Endothelial cell of umbilical vein (primary cell): ENCODE measurements at regions not wholly inside any gene's neighbourhood (a gene's known extent, or its start where the extent isn't known, plus 50 kb on each side); places are given as distances from the start of the nearest gene placed in this dataset.

ENCODE experiments used
- BruUV-seq: library from RNA; stranded (reverse); fragments of 400-500 nt; replicated peaks from 2 replicates; lab custom pipeline; 2021; lab: Mats Ljungman, UMichigan
- CTCF ChIA-PET: fragments of 300-600, 350-600 bp; sonication (Branson Sonifier 250); formaldehyde crosslinking; loops from one replicate; lab custom pipeline; 2021; ENCODE audit warnings: antibody characterized with exemption, inconsistent platforms; lab: Charles Lee
- POLR2A ChIA-PET: fragments of 300-600, 350-600 bp; sonication (Branson Sonifier 250); formaldehyde crosslinking; loops from one replicate; lab custom pipeline; 2021; ENCODE audit warnings: antibody characterized with exemption, inconsistent platforms; lab: Charles Lee
- DNase-seq: peaks from one replicate; pipeline ENCODE4 v3.0.0-alpha.2; 2011; ENCODE audit warnings: low read depth, low spot score
- FAIRE-seq: peaks from 2 replicates; lab custom pipeline; 2011; peaks lifted over from hg19 to GRCh38; lab: Jason Lieb, UNC
- H2AFZ ChIP-seq: 2 replicates; pipeline ENCODE4 v1.6.0; 2012; ENCODE audit warnings: low read depth, low read length, control low read depth, inconsistent platforms
- H3K27ac ChIP-seq: 2 replicates; pipeline ENCODE4 v1.5.1; 2011; ENCODE audit warnings: low read depth, mild to moderate bottlenecking, control low read depth, low read length, moderate library complexity; ENCODE audit not compliant: insufficient read depth
- H3K27me3 ChIP-seq, 2 experiments: 2 replicates each; pipeline versions ENCODE4 v1.6.0 to v1.6.1; 2011; ENCODE audit warnings: low read length in 2 of 2, mixed read lengths in 1 of 2; ENCODE audit not compliant: control insufficient read depth in 2 of 2, insufficient read depth in 2 of 2
- H3K36me3 ChIP-seq, 2 experiments: 2 replicates in 1 of 2; 3 replicates in 1 of 2; pipeline ENCODE4 v1.5.1; 2011; ENCODE audit warnings: low read length in 2 of 2, mild to moderate bottlenecking in 1 of 2, moderate library complexity in 1 of 2; ENCODE audit not compliant: control insufficient read depth in 2 of 2, insufficient read depth in 2 of 2; ENCODE audit errors: extremely low read depth in 1 of 2
- H3K4me1 ChIP-seq: 3 replicates; pipeline ENCODE4 v1.5.1; 2011; ENCODE audit warnings: mild to moderate bottlenecking, low read length; ENCODE audit not compliant: control insufficient read depth, insufficient read depth; ENCODE audit errors: extremely low read depth
- H3K4me2 ChIP-seq: 2 replicates; pipeline ENCODE4 v1.6.1; 2011; ENCODE audit warnings: low read length, control low read depth, mixed read lengths; ENCODE audit not compliant: insufficient read depth
- H3K4me3 ChIP-seq, 3 experiments: fragments of 200-600 bp in 1 of 3; sonication (generic), shearing (Covaris generic) in 1 of 3; replicated peaks in 1 of 3; 2 replicates each; pipeline ENCODE4 v1.5.1; 2011 to 2016; ENCODE audit warnings: control low read depth in 3 of 3, low read length in 3 of 3, mild to moderate bottlenecking in 2 of 3, inconsistent platforms in 1 of 3, low read depth in 1 of 3, moderate library complexity in 1 of 3; ENCODE audit not compliant: insufficient read depth in 1 of 3
- H3K79me2 ChIP-seq: 2 replicates; pipeline ENCODE4 v1.6.0; 2012; ENCODE audit warnings: low read length, inconsistent platforms; ENCODE audit not compliant: control insufficient read depth, insufficient read depth
- H3K9ac ChIP-seq: replicated peaks from 2 replicates; pipeline ENCODE3; 2011; ENCODE audit warnings: low read length, control low read depth; ENCODE audit not compliant: insufficient read depth; ENCODE audit errors: extremely low read depth
- H3K9me1 ChIP-seq: replicated peaks from 3 replicates; pipeline ENCODE4 v1.6.0; 2011; ENCODE audit warnings: mild to moderate bottlenecking, low read length; ENCODE audit not compliant: control insufficient read depth, insufficient read depth; ENCODE audit errors: extremely low read depth
- H3K9me3 ChIP-seq: replicated peaks from 2 replicates; pipeline ENCODE4 v1.5.1; 2012; ENCODE audit warnings: low read length, inconsistent platforms; ENCODE audit not compliant: control insufficient read depth, insufficient read depth
- H4K20me1 ChIP-seq: replicated peaks from 2 replicates; pipeline ENCODE3; 2011; ENCODE audit warnings: mild to moderate bottlenecking, low read length; ENCODE audit not compliant: control insufficient read depth, insufficient read depth; ENCODE audit errors: extremely low read depth
- CTCF ChIP-seq, 2 donors: IDR thresholded peaks; 1 replicate in 1 of 2; 2 replicates in 1 of 2; pipeline ENCODE4 v1.5.1; 2011; ENCODE audit warnings: low read length in 2 of 2, mild to moderate bottlenecking in 2 of 2, moderate library complexity in 2 of 2, control low read depth in 1 of 2, inconsistent platforms in 1 of 2, low read depth in 1 of 2; ENCODE audit not compliant: insufficient read depth in 1 of 2; ENCODE audit errors: extremely low read depth in 1 of 2
- EZH2 ChIP-seq: IDR thresholded peaks from 2 replicates; pipeline ENCODE4 v1.6.1; 2012; ENCODE audit warnings: borderline replicate concordance, low read depth, mild to moderate bottlenecking, moderate library complexity, low read length, inconsistent platforms; ENCODE audit not compliant: severe bottlenecking
- FOS ChIP-seq: IDR thresholded peaks from 2 replicates; pipeline ENCODE4 v1.6.1; 2011; ENCODE audit warnings: mild to moderate bottlenecking, low read length, moderate library complexity, borderline replicate concordance; ENCODE audit not compliant: insufficient read depth
- GATA2 ChIP-seq: IDR thresholded peaks from 2 replicates; pipeline ENCODE4 v1.7.0; 2011; ENCODE audit warnings: low read depth, mild to moderate bottlenecking, moderate library complexity, mixed read lengths, low read length; ENCODE audit not compliant: insufficient read length, insufficient read depth
- JUN ChIP-seq: IDR thresholded peaks from 2 replicates; pipeline ENCODE4 v1.6.1; 2011; ENCODE audit warnings: borderline replicate concordance, low read depth; ENCODE audit not compliant: insufficient read length, insufficient read depth
- MAX ChIP-seq: IDR thresholded peaks from 2 replicates; pipeline ENCODE4 v1.6.1; 2011; ENCODE audit not compliant: insufficient read depth, insufficient read length
- MYC ChIP-seq: IDR thresholded peaks from one replicate; pipeline ENCODE4 v1.6.1; 2011; ENCODE audit warnings: mild to moderate bottlenecking, low read depth, low read length
- POLR2A ChIP-seq: IDR thresholded peaks from 2 replicates; pipeline ENCODE4 v1.6.1; 2012; ENCODE audit warnings: low read depth, mild to moderate bottlenecking, control low read depth, low read length
- POLR2AphosphoS5 ChIP-seq: IDR thresholded peaks from 2 replicates; pipeline ENCODE4 v1.6.1; 2012; ENCODE audit warnings: low read depth, mild to moderate bottlenecking, control low read depth, low read length, moderate library complexity; ENCODE audit not compliant: insufficient read depth
- dilution Hi-C: fragments of 300-500 bp; cut with MboI; formaldehyde crosslinking; loops from one replicate; pipeline ENCODE4 v1.15.0; 2019; ENCODE audit warnings: low sequenced_read_pairs; ENCODE audit not compliant: extremely low pct_ligation_motif_present
- intact Hi-C: fragments of 100-400 bp; cut with micrococcal nuclease; formaldehyde crosslinking; loops from one replicate; pipeline ENCODE4 v1.10.0; 2022

- BruUV-seq = no TSS peak
- ChIA-PET POLR2A (no interaction called here), CTCF (no interaction called here)
- H3K27ac ChIP-seq = no peak overlapping the region
- no peak overlapping the region for H3K4me3 ChIP-seq
- TF ChIP-seq FOS = no peak
- no peak for TF ChIP-seq MAX
- no peak for TF ChIP-seq CTCF (IDR thresholded peaks at IDR 0.05; ENCODE audit: extremely low read depth in 1 of 2, insufficient read depth in 1 of 2, low read depth in 1 of 2, low read length in 2 of 2)
- no peak for TF ChIP-seq GATA2
- no peak for TF ChIP-seq JUN
- TF ChIP-seq EZH2 = no peak
- TF ChIP-seq POLR2A = no peak
- no peak for TF ChIP-seq POLR2AphosphoS5
- TF ChIP-seq MYC = no peak
- H3K9me3 ChIP-seq = no peaks in the 10 kb centered on the region
- H3K4me1 ChIP-seq = no peaks in the 10 kb centered on the region
- no peak overlapping the region for H3K4me2 ChIP-seq
- no peaks in the 10 kb centered on the region for H3K36me3 ChIP-seq
- no peaks in the 10 kb centered on the region for H3K79me2 ChIP-seq
- FAIRE-seq = no peak
- H3K27me3 ChIP-seq = no peaks in the 10 kb centered on the region
- no peaks in the 10 kb centered on the region for H3K9me1 ChIP-seq
- no peak overlapping the region for H2AFZ ChIP-seq
- no peaks in the 10 kb centered on the region for H4K20me1 ChIP-seq
- dilution Hi-C loops = no loop called here
- H3K9ac ChIP-seq = no peak overlapping the region
- DNase-seq = no peak
- intact Hi-C loops = no loop called here
Observed at GRCh38 chr1:57536749-57537423, 113.0 kb upstream of the DAB1 start.
